ENCODE measurements at regions not wholly inside any gene's neighbourhood (a gene's known extent, or its start where the extent isn't known, plus 50 kb on each side); places are given as distances from the start of the nearest gene placed in this dataset.

- Histone ChIP-seq H3K27ac (ENCODE audit: extremely low read depth, low read depth, low read length) (no peak overlapping the region), H3K4me1 (ENCODE audit: control insufficient read depth, insufficient read depth, low read length) (no peaks in the 10 kb centered on the region), H3K9me3 (ENCODE audit: control insufficient read depth, insufficient read depth, low read depth, low read length) (no peaks in the 10 kb centered on the region), H3K4me3 (ENCODE audit: low read depth, low read length) (no peak overlapping the region), H3K36me3 (ENCODE audit: control insufficient read depth in 2 of 2, insufficient read depth in 1 of 2, low read length in 2 of 2) (no peaks in the 10 kb centered on the region)
- TF ChIP-seq, protein P1, sequence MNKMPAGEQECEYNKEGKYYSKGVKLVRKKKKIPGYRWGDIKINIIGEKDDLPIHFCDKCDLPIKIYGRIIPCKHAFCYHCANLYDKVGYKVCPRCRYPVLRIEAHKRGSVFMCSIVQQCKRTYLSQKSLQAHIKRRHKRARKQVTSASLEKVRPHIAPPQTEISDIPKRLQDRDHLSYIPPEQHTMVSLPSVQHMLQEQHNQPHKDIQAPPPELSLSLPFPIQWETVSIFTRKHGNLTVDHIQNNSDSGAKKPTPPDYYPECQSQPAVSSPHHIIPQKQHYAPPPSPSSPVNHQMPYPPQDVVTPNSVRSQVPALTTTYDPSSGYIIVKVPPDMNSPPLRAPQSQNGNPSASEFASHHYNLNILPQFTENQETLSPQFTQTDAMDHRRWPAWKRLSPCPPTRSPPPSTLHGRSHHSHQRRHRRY (tag by site-specific recombination; IDR thresholded peaks at IDR 0.05), result no peak
- no peak for TF ChIP-seq ZNF416 (tag by site-specific recombination; IDR thresholded peaks at IDR 0.05)
- TF ChIP-seq CTCF (tag by site-specific recombination; IDR thresholded peaks at IDR 0.05), result no peak
- TF ChIP-seq ZNF596 (tag by site-specific recombination; IDR thresholded peaks at IDR 0.05), result no peak
- no peak for TF ChIP-seq ZNF560 (tag by site-specific recombination; IDR thresholded peaks at IDR 0.05; ENCODE audit: borderline replicate concordance)
- TF ChIP-seq ZNF701 (tag by site-specific recombination; IDR thresholded peaks at IDR 0.05), result no peak
- POLR2A ChIA-PET, result interaction anchor here (1.4 kb wide), 1 partner anchor 49 kb away, joined by 4 read pairs; the partner anchor contains the start of gene SETD7
- CTCF ChIA-PET, result interaction anchor here (0.7 to 2.5 kb wide), 8 partner anchors 10 to 1262 kb away, joined by 3 to 14 read pairs (median 6); no protein-coding TSS in a partner anchor
Observed at GRCh38 chr4:139606103-139606502, 50.1 kb upstream of the SETD7 start.
